ENCODE measurements at regions not wholly inside any gene's neighbourhood (a gene's known extent, or its start where the extent isn't known, plus 50 kb on each side); places are given as distances from the start of the nearest gene placed in this dataset.

DNA sequence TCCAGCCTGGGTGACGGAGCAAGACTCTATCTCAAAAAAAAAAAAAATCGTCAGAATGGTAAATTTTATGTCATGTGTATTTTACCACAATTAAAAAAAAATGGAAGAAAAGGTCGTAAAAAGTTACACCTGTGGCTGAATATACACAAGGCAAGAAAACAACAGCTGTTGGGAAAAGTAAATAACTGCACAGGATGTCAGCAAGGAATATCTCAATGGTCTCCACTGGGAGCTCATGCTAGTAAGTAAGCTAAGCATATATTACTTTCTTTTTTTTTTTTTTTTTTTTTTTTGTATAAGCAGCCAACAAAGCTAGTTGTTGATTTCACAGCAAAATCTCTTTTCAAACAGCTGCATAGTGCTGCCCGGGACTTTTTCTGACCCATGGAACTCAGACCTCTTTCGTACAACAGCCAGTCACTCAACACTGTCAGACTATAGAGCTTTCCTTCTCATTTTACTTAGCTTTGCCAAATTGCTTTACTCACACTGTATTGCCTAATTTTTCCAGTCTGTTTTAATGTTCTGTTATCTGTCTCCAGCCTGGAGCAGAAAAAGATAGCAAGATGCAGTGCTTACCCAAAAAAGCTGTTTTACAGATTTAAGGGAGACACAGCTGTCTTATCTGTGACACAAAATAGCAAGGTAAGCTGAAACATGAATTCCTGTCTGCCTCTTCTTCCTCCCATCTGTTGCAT is 175.9 kb downstream of the ENC1 start:
- Histone ChIP-seq H3K9me3 (ENCODE audit: insufficient read depth in 2 of 2, low read depth in 1 of 2, low read length in 1 of 2) (no peaks in the 10 kb centered on the region), H3K23ac (ENCODE audit: insufficient read length) (no peak overlapping the region), H3K23me2 (ENCODE audit: low read depth, low read length) (no peaks in the 10 kb centered on the region; the same call in 1 of the 2 replicates), H3K27ac (ENCODE audit: low read depth, low read length) (no peak overlapping the region), H3K14ac (ENCODE audit: insufficient read length) (no peak overlapping the region), H2AK5ac (ENCODE audit: low read depth, low read length) (no peak overlapping the region), H2BK20ac (ENCODE audit: low read length) (no peak overlapping the region), H3K18ac (ENCODE audit: extremely low read depth, low read length) (no peak overlapping the region), H4K8ac (ENCODE audit: extremely low read depth, insufficient read depth, low read length) (no peak overlapping the region), H3K79me1 (ENCODE audit: low read depth, low read length) (no peaks in the 10 kb centered on the region), H3K79me2 (ENCODE audit: control insufficient read depth in 1 of 2, insufficient read depth in 2 of 2, low read length in 2 of 2) (no peaks in the 10 kb centered on the region), H4K5ac (ENCODE audit: insufficient read length, low read depth, low read length) (no peak overlapping the region), H3K4ac (replicated peaks; ENCODE audit: insufficient read length, low read depth, low read length) (no peak overlapping the region), H3K9ac (replicated peaks in 1 of 4; ENCODE audit: extremely low read depth in 1 of 4, low read depth in 3 of 4, low read length in 3 of 4) (no peak overlapping the region), H3K4me2 (ENCODE audit: insufficient read depth in 1 of 2, low read depth in 2 of 2, low read length in 2 of 2) (no peak overlapping the region), H3K4me3 (ENCODE audit: extremely low read depth in 1 of 4, insufficient read depth in 2 of 4, low read depth in 3 of 4, low read length in 4 of 4) (no peak overlapping the region), H2BK15ac (ENCODE audit: low read length) (no peak overlapping the region), H2BK12ac (ENCODE audit: low read depth, low read length) (no peak overlapping the region), H3K36me3 (ENCODE audit: control insufficient read depth in 2 of 4, insufficient read depth in 4 of 4, low read length in 3 of 4) (no peaks in the 10 kb centered on the region), H2AFZ (ENCODE audit: low read length) (peak overlapping the region; percentile 61; the same call in 1 of the 2 replicates), H3K56ac (replicated peaks; ENCODE audit: insufficient read length, low read depth, low read length) (no peak overlapping the region), H3K4me1 (replicated peaks in 1 of 4; ENCODE audit: control insufficient read depth in 3 of 4, insufficient read depth in 4 of 4, low read length in 3 of 4) (no peaks in the 10 kb centered on the region), H2BK5ac (ENCODE audit: low read depth, low read length) (no peak overlapping the region), H4K91ac (replicated peaks; ENCODE audit: insufficient read length, low read length) (no peak overlapping the region), H3K27me3 (replicated peaks in 1 of 4; ENCODE audit: control insufficient read depth in 3 of 4, extremely low read depth in 1 of 4, insufficient read depth in 3 of 4, low read length in 3 of 4) (no peaks in the 10 kb centered on the region), H4K20me1 (replicated peaks in 1 of 2; ENCODE audit: control insufficient read depth in 1 of 2, insufficient read depth in 2 of 2, low read length in 2 of 2) (no peaks in the 10 kb centered on the region), H2BK120ac (replicated peaks; ENCODE audit: low read depth, low read length) (no peak overlapping the region)
- FAIRE-seq (no peak), DNase-seq (ENCODE audit: low read depth in 1 of 2, low spot score in 2 of 2) (no peak)
- CTCF ChIA-PET (ENCODE audit: partially characterized antibody) = interaction anchor here (0.7 to 0.8 kb wide), 3 partner anchors 72 to 379 kb away, joined by 3 read pairs; no protein-coding TSS in a partner anchor
- 83% methylated on average over 4 of the region's 5 CpGs; no CpG with 5 or more reads in 1 of the 2 experiments for WGBS, 2 experiments (ENCODE audit: extremely low coverage in 1 of 2, insufficient coverage in 1 of 2, insufficient read length in 1 of 2, insufficient replicate concordance in 2 of 2, low coverage in 1 of 2, low lambda C conversion rate in 2 of 2, missing lambda C conversion rate in 1 of 2)
- TF ChIP-seq BACH1 (IDR thresholded peaks at IDR 0.05; ENCODE audit: low read length) (no peak), USF2 (IDR thresholded peaks at IDR 0.05; ENCODE audit: low read length) (no peak)
- POLR2A ChIA-PET (ENCODE audit: partially characterized antibody) = no interaction called here
